NT2/D1 (cell line): ENCODE measurements at regions not wholly inside any gene's neighbourhood (a gene's known extent, or its start where the extent isn't known, plus 50 kb on each side); places are given as distances from the start of the nearest gene placed in this dataset.
"Not testable (repeated sequence)": the region's sequence is repeated elsewhere in the genome, so short reads cannot be mapped to it uniquely, and the experiment has no call there.

ENCODE experiments used
- DNase-seq: peaks from one replicate; pipeline ENCODE4 v3.0.0-alpha.2; 2011; ENCODE audit warnings: low read depth, low spot score
- H3K27me3 ChIP-seq: 2 replicates; pipeline ENCODE4 v1.6.0; 2011; ENCODE audit warnings: mild to moderate bottlenecking; ENCODE audit not compliant: insufficient read length, insufficient read depth
- H3K36me3 ChIP-seq: 2 replicates; pipeline ENCODE4 v1.6.1; 2011; ENCODE audit warnings: mild to moderate bottlenecking, low read length, mixed read lengths; ENCODE audit not compliant: insufficient read depth, insufficient read length
- H3K4me1 ChIP-seq: 2 replicates; pipeline ENCODE4 v1.5.1; 2011; ENCODE audit not compliant: insufficient read depth, insufficient read length
- H3K4me3 ChIP-seq: 2 replicates; pipeline ENCODE4 v1.5.1; 2011; ENCODE audit warnings: low read depth; ENCODE audit not compliant: insufficient read length
- H3K9ac ChIP-seq: 2 replicates; pipeline ENCODE4 v1.6.0; 2011; ENCODE audit warnings: low read depth; ENCODE audit not compliant: insufficient read length
- H3K9me3 ChIP-seq: 2 replicates; pipeline ENCODE4 v1.5.1; 2011; ENCODE audit warnings: mild to moderate bottlenecking, low read length; ENCODE audit not compliant: insufficient read depth
- SUZ12 ChIP-seq: IDR thresholded peaks from 2 replicates; pipeline ENCODE4 v1.6.1; 2011; ENCODE audit not compliant: insufficient read length, insufficient read depth; ENCODE audit errors: extremely low read depth
- YY1 ChIP-seq: IDR thresholded peaks from 2 replicates; pipeline ENCODE4 v1.6.1; 2011; ENCODE audit not compliant: insufficient read length, insufficient read depth
- ZNF274 ChIP-seq: IDR thresholded peaks from 2 replicates; pipeline ENCODE4 v1.6.1; 2011; ENCODE audit warnings: mild to moderate bottlenecking, low read depth, low read length

GRCh38 chr17:31609331-31609730 is 217.9 kb downstream of the RAB11FIP4 start:
- Histone ChIP-seq H3K4me3 (no peak overlapping the region), H3K27me3 (no peaks in the 10 kb centered on the region)

GRCh38 chr17:31608659-31609254 is 217.3 kb downstream of the RAB11FIP4 start:
- no peak for DNase-seq
- no peak for TF ChIP-seq YY1
- no peak for TF ChIP-seq SUZ12
- TF ChIP-seq ZNF274, result no peak
- H3K4me1 ChIP-seq, result no peaks in the 10 kb centered on the region
- H3K36me3 ChIP-seq, result no peaks in the 10 kb centered on the region
- H3K4me3 ChIP-seq, result no peak overlapping the region
- H3K27me3 ChIP-seq, result no peaks in the 10 kb centered on the region
- no peaks in the 10 kb centered on the region for H3K9me3 ChIP-seq
- no peak overlapping the region for H3K9ac ChIP-seq

More at GRCh38 chr17:31609331-31609730, 217.9 kb downstream of the RAB11FIP4 start:
- Histone ChIP-seq H3K9ac (no peak overlapping the region), H3K9me3 (no peaks in the 10 kb centered on the region), H3K36me3 (no peaks in the 10 kb centered on the region), H3K4me1 (no peaks in the 10 kb centered on the region)
- TF ChIP-seq SUZ12 (no peak), YY1 (no peak), ZNF274 (no peak)
- DNase-seq, result no peak

GRCh38 chr17:31605761-31606160 is 214.3 kb downstream of the RAB11FIP4 start:
- no peaks in the 10 kb centered on the region for H3K36me3 ChIP-seq
- no peak for TF ChIP-seq ZNF274
- no peak for TF ChIP-seq YY1
- no peak for TF ChIP-seq SUZ12
- no peaks in the 10 kb centered on the region for H3K4me1 ChIP-seq
- no peak overlapping the region for H3K4me3 ChIP-seq
- H3K9me3 ChIP-seq, result no peaks in the 10 kb centered on the region
- no peak for DNase-seq
- no peak overlapping the region for H3K9ac ChIP-seq
- H3K27me3 ChIP-seq, result no peaks in the 10 kb centered on the region

DNA sequence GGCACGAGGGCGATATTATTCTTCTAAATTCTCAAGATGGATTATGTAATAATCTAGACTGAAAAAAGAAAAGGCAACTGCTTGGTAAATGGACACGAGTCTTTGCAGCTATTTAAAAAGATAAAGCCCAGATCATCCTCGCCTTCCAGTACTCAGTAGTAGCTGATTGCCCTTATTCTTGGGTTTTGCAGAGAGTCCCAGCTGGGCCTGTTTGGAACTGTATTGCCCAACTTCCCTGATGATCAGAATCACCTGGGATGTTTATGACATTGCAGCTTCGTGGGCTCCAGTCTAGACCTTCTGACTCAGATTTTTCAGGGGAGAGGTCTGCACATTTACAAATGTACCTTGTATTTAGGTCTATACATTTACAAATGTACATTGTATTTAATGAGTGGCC is 213.5 kb downstream of the RAB11FIP4 start:
- H3K9ac ChIP-seq, result no peak overlapping the region
- no peak for TF ChIP-seq SUZ12
- H3K27me3 ChIP-seq, result no peaks in the 10 kb centered on the region
- no peaks in the 10 kb centered on the region for H3K4me1 ChIP-seq
- DNase-seq, result no peak
- H3K4me3 ChIP-seq, result no peak overlapping the region
- no peaks in the 10 kb centered on the region for H3K36me3 ChIP-seq
- no peaks in the 10 kb centered on the region for H3K9me3 ChIP-seq

GRCh38 chr17:31600144-31600543 is 208.7 kb downstream of the RAB11FIP4 start:
- not testable (repeated sequence) for H3K27me3 ChIP-seq, H3K4me3 ChIP-seq, DNase-seq, H3K9ac ChIP-seq, H3K36me3 ChIP-seq, H3K9me3 ChIP-seq
- H3K4me1 ChIP-seq, result peaks cover 20% of the 10 kb centered on the region

DNA sequence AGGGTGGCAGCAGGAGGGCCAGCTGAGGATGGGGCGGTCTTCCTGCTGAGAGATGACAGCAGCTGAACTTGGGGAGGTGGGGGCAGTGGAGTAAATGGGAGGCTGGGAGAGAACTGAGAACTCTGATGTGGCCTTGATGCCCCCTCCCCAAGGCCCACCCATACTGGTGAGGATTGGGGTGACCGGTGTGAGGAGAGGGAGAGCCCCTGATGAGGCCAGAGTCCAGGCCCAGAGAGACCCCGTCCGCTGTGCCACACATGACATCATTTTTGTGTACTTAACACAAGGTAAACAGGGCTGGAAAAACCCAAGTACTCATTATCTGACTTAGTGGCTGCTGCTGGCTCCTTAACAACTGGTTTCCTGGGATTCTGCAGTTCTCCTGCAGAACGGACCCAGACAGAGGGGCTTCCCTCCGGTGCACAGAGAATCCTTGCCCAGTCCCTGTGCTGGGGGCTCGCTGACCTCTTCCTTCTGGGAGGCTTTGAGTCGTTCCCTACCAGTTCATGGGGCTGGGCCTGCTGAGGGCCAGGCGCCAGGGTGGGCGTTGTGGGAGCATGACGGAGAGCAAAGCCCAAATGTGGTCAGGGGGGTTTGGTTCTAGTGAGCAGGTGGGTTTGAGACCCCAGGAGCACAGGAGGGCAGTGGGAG is 207.6 kb downstream of the RAB11FIP4 start:
- TF ChIP-seq SUZ12, result no peak
- no peak for TF ChIP-seq YY1
- no peak for TF ChIP-seq ZNF274
- Histone ChIP-seq H3K4me3 (no peak overlapping the region), H3K36me3 (peaks cover 1% of the 10 kb centered on the region), H3K9me3 (no peaks in the 10 kb centered on the region), H3K9ac (no peak overlapping the region), H3K27me3 (no peaks in the 10 kb centered on the region), H3K4me1 (peaks cover 20% of the 10 kb centered on the region)
- DNase-seq, result no peak

- H3K9ac ChIP-seq, result no peak overlapping the region
- H3K4me3 ChIP-seq, result no peak overlapping the region
Measured at GRCh38 chr17:31598399-31598782, 206.9 kb downstream of the RAB11FIP4 start.

More at GRCh38 chr17:31598399-31598782, 206.9 kb downstream of the RAB11FIP4 start:
- DNase-seq, result no peak
- H3K27me3 ChIP-seq, result no peaks in the 10 kb centered on the region
- H3K9me3 ChIP-seq, result no peaks in the 10 kb centered on the region
- TF ChIP-seq YY1 (no peak), ZNF274 (no peak), SUZ12 (no peak)
- H3K4me1 ChIP-seq, result peaks cover 20% of the 10 kb centered on the region
- peaks cover 8% of the 10 kb centered on the region for H3K36me3 ChIP-seq
